Gastrocnemius medialis (tissue), 4 donors: ENCODE measurements at regions not wholly inside any gene's neighbourhood (a gene's known extent, or its start where the extent isn't known, plus 50 kb on each side); places are given as distances from the start of the nearest gene placed in this dataset.

Experiments used
- ATAC-seq, 2 donors: fragments of 150-250 bp; one replicate each; pipeline ENCODE4 v1.9.1; 2016
- DNase-seq, 2 donors: peaks; one replicate each; pipeline ENCODE4 v3.0.0-alpha.2; 2019
- H3K27ac ChIP-seq, 4 donors: fragments of 200-600 bp; sonication (generic); 1 replicate in 1 of 4; 2 replicates in 3 of 4; pipeline ENCODE4 v1.5.1; 2016 to 2018; ENCODE audit warnings: mild to moderate bottlenecking in 2 of 4, moderate library complexity in 1 of 4
- H3K27me3 ChIP-seq, 3 donors: fragments of 200-600 bp; sonication (generic) in 2 of 3; 1 replicate in 1 of 3; 2 replicates in 2 of 3; pipeline versions ENCODE4 v1.5.1 to v1.6.0; 2016 to 2019; ENCODE audit warnings: mild to moderate bottlenecking in 1 of 3, moderate library complexity in 1 of 3
- H3K36me3 ChIP-seq, 2 donors: fragments of 200-600 bp; sonication (generic) in 1 of 2; one replicate each; pipeline ENCODE4 v1.5.1; 2017 to 2018
- H3K4me1 ChIP-seq, 2 donors: fragments of 200-600 bp; sonication (generic) in 1 of 2; one replicate each; pipeline ENCODE4 v1.5.1; 2016 to 2017; ENCODE audit warnings: mild to moderate bottlenecking in 2 of 2
- H3K4me3 ChIP-seq, 4 donors: fragments of 200-600 bp; sonication (generic) in 3 of 4; 1 replicate in 1 of 4; 2 replicates in 3 of 4; pipeline ENCODE4 v1.5.1; 2016 to 2019; ENCODE audit warnings: mild to moderate bottlenecking in 2 of 4
- H3K9me3 ChIP-seq, 3 donors: fragments of 200-600 bp; sonication (generic) in 2 of 3; 1 replicate in 1 of 3; 2 replicates in 2 of 3; pipeline ENCODE4 v1.5.1; 2016 to 2019
- CTCF ChIP-seq, 5 experiments: fragments of 450-650 bp in 3 of 5; fragments of 200-600 bp in 2 of 5; sonication (generic) in 2 of 5; IDR thresholded peaks in 4 of 5; conservative IDR thresholded peaks in 1 of 5; 1 replicate in 4 of 5; 2 replicates in 1 of 5; pipeline ENCODE4 v1.5.1; 2016 to 2019; ENCODE audit warnings: antibody characterized with exemption in 5 of 5, mild to moderate bottlenecking in 3 of 5, moderate library complexity in 3 of 5
- POLR2A ChIP-seq, 2 donors: fragments of 450-650 bp; IDR thresholded peaks; one replicate each; pipeline ENCODE4 v1.6.1; 2017; ENCODE audit warnings: antibody characterized with exemption in 2 of 2, mild to moderate bottlenecking in 2 of 2, moderate library complexity in 2 of 2
- in situ Hi-C, 4 donors: fragments of 200-750 bp; cut with MboI; loops; one replicate each; pipeline versions ENCODE4 v1.15.0 to v1.8.0; 2017; ENCODE audit warnings: low sequenced_read_pairs in 4 of 4
- intact Hi-C: fragments of 100-400 bp; cut with DNase I; formaldehyde crosslinking; loops from one replicate; pipeline ENCODE4 v1.15.1; 2023; ENCODE audit warnings: low total_unique reads

GRCh38 chr3:135898774-135899173 is 66.8 kb upstream of the PPP2R3A start:
- H3K4me3 ChIP-seq: no peak overlapping the region
- in situ Hi-C loops: loop anchor here (10.0 to 25.0 kb wide), 4 partner anchors 1104 to 1294 kb away; partner anchors contain the start of gene EPHB1 (in 4 of the 4)

DNA sequence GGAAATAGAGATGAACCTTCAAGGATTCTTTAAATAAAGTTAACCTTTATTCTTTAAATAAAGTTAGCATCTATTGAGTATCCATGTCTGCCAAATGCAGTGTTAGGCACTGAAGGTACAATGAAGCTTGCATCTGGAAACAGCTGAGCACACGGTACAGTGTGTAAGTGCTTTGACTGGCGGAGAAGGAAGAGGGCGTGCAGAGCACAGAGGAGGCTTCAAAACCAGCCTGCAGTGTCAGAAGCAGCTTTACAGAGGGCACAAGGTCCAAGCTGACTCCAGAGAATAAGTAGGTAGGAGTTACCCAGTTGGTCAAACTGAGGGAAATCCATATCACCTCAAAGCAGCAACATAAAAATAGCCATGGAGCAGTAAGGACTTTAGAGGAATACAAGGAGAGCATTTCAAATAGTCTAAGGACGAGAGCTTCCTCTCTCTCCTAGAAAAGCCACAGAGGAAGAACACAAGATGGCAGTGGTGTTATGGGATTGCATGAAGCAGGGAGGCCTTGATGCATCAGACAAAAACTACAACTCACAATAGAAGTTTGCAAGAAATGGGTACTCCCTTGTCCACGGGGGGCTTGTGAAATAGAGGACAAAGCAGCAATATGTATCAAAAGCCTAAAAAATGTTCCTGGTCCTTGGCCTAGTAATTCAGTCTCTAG is 60.3 kb upstream of the PPP2R3A start:
- ATAC-seq: peak in 1 of 2 donors; percentile 64
- in situ Hi-C loops (no loop called here), intact Hi-C loops (no loop called here)
- Histone ChIP-seq H3K27me3 (no peaks in the 10 kb centered on the region), H3K4me3 (no peak overlapping the region), H3K36me3 (no peaks in the 10 kb centered on the region), H3K4me1 (no peaks in the 10 kb centered on the region), H3K9me3 (no peaks in the 10 kb centered on the region), H3K27ac (no peak overlapping the region)
- TF ChIP-seq CTCF (IDR thresholded peaks at IDR 0.05 in 4 of 5, conservative IDR thresholded peaks at IDR 0.05 in 1 of 5): peak in 4 of 5 experiments; percentile 7 to 29 (median 18)
- no peak for TF ChIP-seq POLR2A (IDR thresholded peaks at IDR 0.05)
- no peak for DNase-seq

More at GRCh38 chr3:135898774-135899173, 66.8 kb upstream of the PPP2R3A start:
- DNase-seq (no peak), ATAC-seq (no peak)
- Histone ChIP-seq H3K9me3 (no peaks in the 10 kb centered on the region), H3K4me1 (no peaks in the 10 kb centered on the region), H3K27me3 (no peaks in the 10 kb centered on the region), H3K27ac (no peak overlapping the region), H3K36me3 (no peaks in the 10 kb centered on the region)
- TF ChIP-seq POLR2A (IDR thresholded peaks at IDR 0.05) (no peak), CTCF (IDR thresholded peaks at IDR 0.05 in 4 of 5, conservative IDR thresholded peaks at IDR 0.05 in 1 of 5) (no peak)
- intact Hi-C loops: loop anchor here (10.0 kb wide), 1 partner anchor 674 kb away; no protein-coding TSS in a partner anchor

DNA sequence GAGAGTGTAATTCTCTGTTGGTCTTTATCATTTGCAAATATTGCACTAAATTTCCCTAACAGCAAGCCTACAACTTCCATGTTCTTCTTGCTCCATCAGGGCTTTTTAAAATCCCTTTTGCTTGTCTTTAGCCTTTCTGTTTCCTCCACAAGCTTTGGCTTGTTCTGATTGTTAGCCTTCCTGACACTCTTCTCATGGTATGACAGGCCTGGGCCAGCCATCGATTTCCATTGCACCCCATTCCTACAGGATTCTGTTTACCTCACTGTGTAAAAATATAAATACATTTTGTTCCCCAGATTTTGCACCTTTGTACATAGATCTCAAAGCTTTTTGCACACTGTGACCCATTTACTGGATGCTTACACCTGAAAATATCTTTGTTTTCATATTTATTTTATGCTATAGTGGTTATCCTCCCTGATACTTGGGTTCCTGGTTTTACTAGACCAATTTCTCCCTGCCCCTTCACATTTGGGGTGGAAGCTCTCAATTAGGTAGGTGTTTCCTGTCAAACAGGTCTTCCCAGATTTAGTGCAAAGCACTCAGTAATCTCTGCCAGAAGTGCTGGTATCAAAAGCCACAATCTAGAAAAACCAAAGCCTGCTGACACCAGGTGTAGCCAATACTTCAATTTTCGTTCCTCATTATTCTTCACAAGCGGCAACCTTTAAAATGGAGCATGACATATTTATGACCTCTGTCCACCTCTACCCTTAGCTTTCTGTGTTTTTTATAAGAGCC is 57.9 kb upstream of the PPP2R3A start:
- DNase-seq (no peak), ATAC-seq (no peak)
- intact Hi-C loops: no loop called here
- Histone ChIP-seq H3K27ac (no peak overlapping the region), H3K27me3 (no peaks in the 10 kb centered on the region), H3K4me3 (no peak overlapping the region), H3K9me3 (no peaks in the 10 kb centered on the region), H3K4me1 (no peaks in the 10 kb centered on the region), H3K36me3 (no peaks in the 10 kb centered on the region)
- in situ Hi-C loops: no loop called here
- TF ChIP-seq POLR2A (IDR thresholded peaks at IDR 0.05): no peak

GRCh38 chr3:135908225-135908624 is 57.3 kb upstream of the PPP2R3A start:
- no peaks in the 10 kb centered on the region for H3K4me1 ChIP-seq
- no peak overlapping the region for H3K4me3 ChIP-seq
- no peak for ATAC-seq
- TF ChIP-seq CTCF (IDR thresholded peaks at IDR 0.05 in 4 of 5, conservative IDR thresholded peaks at IDR 0.05 in 1 of 5): no peak
- no peak for TF ChIP-seq POLR2A (IDR thresholded peaks at IDR 0.05)
- in situ Hi-C loops: no loop called here
- H3K27me3 ChIP-seq: no peaks in the 10 kb centered on the region
- no peak overlapping the region for H3K27ac ChIP-seq
- intact Hi-C loops: no loop called here
- H3K9me3 ChIP-seq: no peaks in the 10 kb centered on the region
- no peaks in the 10 kb centered on the region for H3K36me3 ChIP-seq
- DNase-seq: no peak

- in situ Hi-C loops: no loop called here
- intact Hi-C loops: no loop called here
- DNase-seq (no peak), ATAC-seq (no peak)
- no peak overlapping the region for H3K27ac ChIP-seq
- no peaks in the 10 kb centered on the region for H3K36me3 ChIP-seq
- TF ChIP-seq POLR2A (IDR thresholded peaks at IDR 0.05) (no peak), CTCF (IDR thresholded peaks at IDR 0.05 in 4 of 5, conservative IDR thresholded peaks at IDR 0.05 in 1 of 5) (no peak)
- no peaks in the 10 kb centered on the region for H3K27me3 ChIP-seq
- H3K4me3 ChIP-seq: no peak overlapping the region
- no peaks in the 10 kb centered on the region for H3K9me3 ChIP-seq
- H3K4me1 ChIP-seq: no peaks in the 10 kb centered on the region
These were observed 56.8 kb upstream of the PPP2R3A start for GRCh38 chr3:135908737-135909136.
